CD4-positive, alpha-beta memory T cell (primary cell): ENCODE measurements at regions not wholly inside any gene's neighbourhood (a gene's known extent, or its start where the extent isn't known, plus 50 kb on each side); places are given as distances from the start of the nearest gene placed in this dataset.

Experiments
- CTCF ChIA-PET: fragments of 350-600 bp; sonication (Branson Sonifier 250); formaldehyde crosslinking; loops from one replicate; lab custom pipeline; 2021; ENCODE audit warnings: inconsistent platforms; ENCODE audit not compliant: partially characterized antibody; lab: Charles Lee
- POLR2A ChIA-PET: fragments of 350-600 bp; sonication (Branson Sonifier 250); formaldehyde crosslinking; loops from one replicate; lab custom pipeline; 2021; ENCODE audit not compliant: partially characterized antibody; lab: Charles Lee
- DNase-seq, 5 donors: peaks; one replicate each; pipeline versions ENCODE4 v3.0.0 to v3.0.0-alpha.2; 2020 to 2022; ENCODE audit warnings: mixed read lengths in 1 of 5
- H3K27ac ChIP-seq: one replicate; pipeline ENCODE4 v1.7.0; 2013; ENCODE audit warnings: low read depth, low read length
- H3K27me3 ChIP-seq: 2 replicates; pipeline ENCODE4 v1.7.0; 2013; ENCODE audit warnings: mild to moderate bottlenecking, low read length, moderate library complexity; ENCODE audit not compliant: insufficient read depth
- H3K36me3 ChIP-seq: 2 replicates; pipeline ENCODE4 v1.7.0; 2013; ENCODE audit warnings: mild to moderate bottlenecking, low read length, moderate library complexity; ENCODE audit not compliant: insufficient read depth
- H3K4me1 ChIP-seq: 2 replicates; pipeline ENCODE4 v1.7.0; 2013; ENCODE audit warnings: mild to moderate bottlenecking, low read length, moderate library complexity; ENCODE audit not compliant: insufficient read depth
- H3K4me3 ChIP-seq, 2 donors: one replicate each; pipeline ENCODE4 v1.7.0; 2013; ENCODE audit warnings: low read length in 2 of 2, mild to moderate bottlenecking in 1 of 2
- H3K9me3 ChIP-seq, 2 donors: one replicate each; pipeline ENCODE4 v1.7.0; 2013; ENCODE audit warnings: low read length in 2 of 2, control low read depth in 1 of 2; ENCODE audit not compliant: control insufficient read depth in 1 of 2
- H3K27ac Mint-ChIP-seq, 7 donors: one replicate each; pipeline ENCODE4 v1.8.0; 2020 to 2021; ENCODE audit warnings: mixed read lengths in 7 of 7, mild to moderate bottlenecking in 6 of 7, inconsistent platforms in 3 of 7, moderate library complexity in 3 of 7
- H3K27me3 Mint-ChIP-seq, 2 donors: one replicate each; pipeline ENCODE4 v1.8.0; 2020 to 2021; ENCODE audit warnings: mixed read lengths in 2 of 2
- H3K36me3 Mint-ChIP-seq, 2 donors: one replicate each; pipeline ENCODE4 v1.8.0; 2020 to 2021; ENCODE audit warnings: mixed read lengths in 2 of 2, inconsistent platforms in 1 of 2, mild to moderate bottlenecking in 1 of 2
- H3K4me1 Mint-ChIP-seq, 4 donors: one replicate each; pipeline ENCODE4 v1.8.0; 2020 to 2021; ENCODE audit warnings: mixed read lengths in 4 of 4, mild to moderate bottlenecking in 1 of 4
- H3K4me3 Mint-ChIP-seq, 8 donors: one replicate each; pipeline ENCODE4 v1.8.0; 2020 to 2021; ENCODE audit warnings: mixed read lengths in 8 of 8, mild to moderate bottlenecking in 7 of 8, moderate library complexity in 6 of 8, inconsistent platforms in 3 of 8
- H3K9me3 Mint-ChIP-seq, 8 donors: one replicate each; pipeline ENCODE4 v1.8.0; 2020 to 2021; ENCODE audit warnings: mixed read lengths in 8 of 8, mild to moderate bottlenecking in 5 of 8, inconsistent platforms in 3 of 8, moderate library complexity in 1 of 8
- intact Hi-C: fragments of 100-400 bp; cut with micrococcal nuclease; formaldehyde crosslinking; loops from one replicate; pipeline ENCODE4 v1.15.1; 2023

GRCh38 chr7:123260428-123260960 is 60.7 kb upstream of the SLC13A1 start:
- H3K4me3 ChIP-seq = no peak overlapping the region
- H3K27me3 ChIP-seq = no peaks in the 10 kb centered on the region
- H3K27me3 Mint-ChIP-seq = no peaks in the 10 kb centered on the region
- no peaks in the 10 kb centered on the region for H3K4me1 Mint-ChIP-seq
- CTCF ChIA-PET = no interaction called here
- H3K27ac Mint-ChIP-seq = no peak overlapping the region
- intact Hi-C loops = no loop called here
- H3K27ac ChIP-seq = no peak overlapping the region
- no peak overlapping the region for H3K4me3 Mint-ChIP-seq
- no peaks in the 10 kb centered on the region for H3K9me3 ChIP-seq
- DNase-seq = no peak
- H3K4me1 ChIP-seq = no peaks in the 10 kb centered on the region
- POLR2A ChIA-PET = no interaction called here
- H3K36me3 ChIP-seq = no peaks in the 10 kb centered on the region
- H3K9me3 Mint-ChIP-seq = peaks cover 0 to 7% (median 4%) of the 10 kb centered on the region in 8 donors
- no peaks in the 10 kb centered on the region for H3K36me3 Mint-ChIP-seq

GRCh38 chr7:123259759-123260158 is 60.0 kb upstream of the SLC13A1 start:
- ChIA-PET POLR2A (no interaction called here), CTCF (no interaction called here)
- Histone ChIP-seq H3K9me3 (no peaks in the 10 kb centered on the region), H3K27me3 (no peaks in the 10 kb centered on the region), H3K36me3 (no peaks in the 10 kb centered on the region), H3K27ac (no peak overlapping the region), H3K4me3 (no peak overlapping the region), H3K4me1 (no peaks in the 10 kb centered on the region)
- intact Hi-C loops = no loop called here
- no peak for DNase-seq
- no peaks in the 10 kb centered on the region for H3K36me3 Mint-ChIP-seq
- no peak overlapping the region for H3K27ac Mint-ChIP-seq
- H3K9me3 Mint-ChIP-seq = peaks cover 0 to 8% (median 3%) of the 10 kb centered on the region in 8 donors
- no peak overlapping the region for H3K4me3 Mint-ChIP-seq
- no peaks in the 10 kb centered on the region for H3K27me3 Mint-ChIP-seq
- H3K4me1 Mint-ChIP-seq = no peaks in the 10 kb centered on the region
